Ascending aorta (tissue), 2 donors: ENCODE measurements at regions not wholly inside any gene's neighbourhood (a gene's known extent, or its start where the extent isn't known, plus 50 kb on each side); places are given as distances from the start of the nearest gene placed in this dataset.

ENCODE experiments used
- DNase-seq, 2 donors: peaks; one replicate each; pipeline ENCODE4 v3.0.0-alpha.2; 2019; ENCODE audit warnings: low spot score in 2 of 2
- H3K27ac ChIP-seq, 2 donors: fragments of 200-600 bp; sonication (generic); one replicate each; pipeline ENCODE4 v1.5.1; 2016 to 2017; ENCODE audit warnings: mild to moderate bottlenecking in 1 of 2
- H3K27me3 ChIP-seq: fragments of 200-600 bp; sonication (generic); one replicate; pipeline ENCODE4 v1.5.1; 2017
- H3K36me3 ChIP-seq, 2 donors: fragments of 200-600 bp; sonication (generic); one replicate each; pipeline ENCODE4 v1.5.1; 2016
- H3K4me1 ChIP-seq, 2 donors: fragments of 200-600 bp; sonication (generic); one replicate each; pipeline ENCODE4 v1.5.1; 2016 to 2017; ENCODE audit warnings: mild to moderate bottlenecking in 1 of 2
- H3K4me3 ChIP-seq, 2 donors: fragments of 200-600 bp; sonication (generic); one replicate each; pipeline ENCODE4 v1.5.1; 2016 to 2017; ENCODE audit warnings: mild to moderate bottlenecking in 1 of 2
- H3K9me3 ChIP-seq, 2 donors: fragments of 200-600 bp; sonication (generic); one replicate each; pipeline ENCODE4 v1.5.1; 2016
- CTCF ChIP-seq, 3 experiments: fragments of 200-600 bp in 2 of 3; fragments of 450-650 bp in 1 of 3; sonication (generic) in 2 of 3; IDR thresholded peaks; one replicate each; pipeline ENCODE4 v1.5.1; 2016 to 2019; ENCODE audit warnings: antibody characterized with exemption in 3 of 3, mild to moderate bottlenecking in 1 of 3, moderate library complexity in 1 of 3
- intact Hi-C: fragments of 100-400 bp; cut with DNase I; formaldehyde crosslinking; loops from one replicate; pipeline ENCODE4 v1.15.1; 2023

DNA sequence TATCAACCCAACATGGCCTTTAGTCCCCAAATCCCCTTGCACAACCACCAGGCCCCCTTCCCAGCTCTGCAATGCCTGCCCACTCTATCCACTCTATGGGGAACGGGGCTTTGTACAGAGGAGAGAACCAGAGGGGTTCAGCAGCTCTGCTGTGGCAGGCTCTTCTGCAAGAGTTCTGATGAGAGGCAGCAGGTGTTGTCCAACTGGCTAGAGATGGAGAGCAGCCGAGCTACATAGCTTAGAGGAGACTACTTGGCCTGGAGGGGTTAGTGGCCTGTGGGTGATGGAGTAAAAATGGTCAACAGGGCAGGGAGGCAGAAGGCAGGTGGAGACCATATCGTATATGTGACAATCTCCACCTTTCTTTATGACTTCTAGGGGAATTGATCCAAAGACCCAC lies 103.0 kb downstream of the QPCT start:
- DNase-seq: no peak
- Histone ChIP-seq H3K27ac (no peak overlapping the region), H3K27me3 (no peaks in the 10 kb centered on the region), H3K36me3 (no peaks in the 10 kb centered on the region), H3K9me3 (no peaks in the 10 kb centered on the region), H3K4me1 (peaks cover 3 to 6% of the 10 kb centered on the region in 2 donors), H3K4me3 (no peak overlapping the region)
- TF ChIP-seq CTCF (IDR thresholded peaks at IDR 0.05): no peak
- intact Hi-C loops: no loop called here

DNA sequence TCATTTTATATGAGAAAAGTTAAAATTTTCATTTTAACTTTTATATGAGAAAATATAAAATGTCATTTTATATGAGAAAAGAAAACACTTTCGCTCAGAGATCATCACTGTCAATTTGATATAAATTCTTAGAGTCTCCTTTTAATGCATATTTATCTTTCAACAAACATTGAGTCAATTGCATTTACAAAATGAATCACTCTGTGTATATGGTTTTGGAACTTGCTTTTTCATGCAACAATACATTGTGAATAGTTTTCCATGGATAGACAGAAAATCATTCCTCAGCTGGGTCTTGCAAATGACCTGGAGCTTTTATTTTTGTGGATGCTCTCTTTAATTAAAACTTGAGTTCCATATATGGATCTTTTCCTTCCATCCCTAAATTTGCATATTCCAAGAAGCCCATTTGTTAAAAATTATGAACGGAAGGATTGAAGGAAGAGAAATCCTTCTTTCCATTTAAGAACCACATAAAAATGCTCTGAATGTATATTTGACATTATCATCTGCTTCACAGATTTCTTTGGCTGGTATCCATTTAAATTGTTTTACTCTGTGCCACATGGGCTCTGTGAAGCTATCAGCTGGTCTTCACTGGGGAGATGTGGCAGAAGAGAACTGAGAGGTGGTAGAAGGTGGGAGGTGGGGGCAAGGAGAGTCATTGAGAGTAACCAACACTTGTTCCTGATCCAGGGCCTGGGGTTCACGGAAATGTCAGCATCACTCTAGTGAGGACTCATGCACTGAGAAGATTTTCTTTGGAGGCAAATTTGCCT lies 104.1 kb downstream of the QPCT start:
- no peak for DNase-seq
- no peak overlapping the region for H3K27ac ChIP-seq

DNA sequence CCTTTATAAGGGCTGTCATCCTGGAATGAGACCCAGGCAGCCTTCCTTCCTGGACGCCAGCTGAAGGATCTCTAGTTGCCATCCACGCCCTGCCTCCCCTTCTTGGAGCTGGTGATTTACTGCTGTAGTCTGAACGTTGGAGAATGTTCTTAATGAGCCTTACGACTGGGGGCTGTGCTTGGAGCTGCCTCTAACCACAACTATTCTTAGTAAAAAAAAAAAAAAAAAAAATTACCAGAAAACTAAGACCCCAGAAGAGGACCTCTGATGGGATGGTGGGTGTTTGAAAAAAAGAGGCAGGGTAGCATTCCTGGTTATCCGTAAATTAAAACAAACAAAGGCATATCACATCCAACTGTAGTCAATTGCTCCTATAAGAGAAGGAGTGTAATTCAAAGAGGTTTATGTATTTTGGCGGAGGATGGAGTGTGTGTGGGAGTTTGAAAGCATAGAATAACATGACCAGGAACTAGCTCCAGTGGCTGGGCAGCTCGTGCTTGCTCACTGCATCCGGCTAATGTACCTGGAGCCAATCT lies 105.4 kb downstream of the QPCT start:
- DNase-seq: no peak
- H3K4me3 ChIP-seq: peak overlapping the region in 1 of 2 donors; percentile 0
- intact Hi-C loops: no loop called here
- H3K4me1 ChIP-seq: peaks cover 3 to 6% of the 10 kb centered on the region in 2 donors
- no peaks in the 10 kb centered on the region for H3K9me3 ChIP-seq
- TF ChIP-seq CTCF (IDR thresholded peaks at IDR 0.05): no peak
- H3K36me3 ChIP-seq: no peaks in the 10 kb centered on the region
- H3K27ac ChIP-seq: peak overlapping the region; percentile 32 to 37
- no peaks in the 10 kb centered on the region for H3K27me3 ChIP-seq

More for the DNA sequence above, 104.1 kb downstream of the QPCT start:
- Histone ChIP-seq H3K4me3 (no peak overlapping the region), H3K36me3 (no peaks in the 10 kb centered on the region), H3K4me1 (peaks cover 3 to 6% of the 10 kb centered on the region in 2 donors), H3K27me3 (no peaks in the 10 kb centered on the region), H3K9me3 (no peaks in the 10 kb centered on the region)
- TF ChIP-seq CTCF (IDR thresholded peaks at IDR 0.05): no peak
- intact Hi-C loops: no loop called here

DNA sequence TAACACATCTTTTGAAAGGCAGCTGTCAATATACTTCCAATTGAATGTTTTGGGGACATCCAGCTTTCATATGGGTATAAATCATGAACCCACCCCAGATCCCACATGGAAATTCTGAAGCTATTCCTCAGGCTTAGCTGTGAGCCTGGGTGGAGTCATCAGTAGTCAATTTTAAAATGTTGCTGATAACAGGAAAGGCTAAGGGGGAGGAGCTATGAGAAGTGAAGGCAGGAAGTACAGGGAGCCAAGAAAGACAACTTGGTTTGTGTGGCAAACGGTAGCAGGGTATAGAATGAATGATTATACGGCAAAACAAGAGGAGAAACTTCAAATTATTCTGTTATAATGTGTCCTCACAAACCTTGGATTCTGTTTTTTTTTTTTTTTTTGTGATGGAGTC lies 108.6 kb downstream of the QPCT start:
- no peak for TF ChIP-seq CTCF (IDR thresholded peaks at IDR 0.05)
- H3K4me1 ChIP-seq: peaks cover 3 to 13% of the 10 kb centered on the region in 2 donors
- DNase-seq: no peak
- H3K27me3 ChIP-seq: no peaks in the 10 kb centered on the region
- H3K4me3 ChIP-seq: no peak overlapping the region
- H3K36me3 ChIP-seq: no peaks in the 10 kb centered on the region
- no peaks in the 10 kb centered on the region for H3K9me3 ChIP-seq
- no peak overlapping the region for H3K27ac ChIP-seq
- intact Hi-C loops: no loop called here

- Histone ChIP-seq H3K9me3 (no peaks in the 10 kb centered on the region), H3K27me3 (no peaks in the 10 kb centered on the region), H3K27ac (no peak overlapping the region), H3K4me1 (peaks cover 0 to 15% of the 10 kb centered on the region in 2 donors), H3K36me3 (no peaks in the 10 kb centered on the region), H3K4me3 (no peak overlapping the region)
- TF ChIP-seq CTCF (IDR thresholded peaks at IDR 0.05): no peak
- intact Hi-C loops: no loop called here
- no peak for DNase-seq
Observed at GRCh38 chr2:37454851-37455762, 110.7 kb downstream of the QPCT start.
